GM12878 (cell line): ENCODE measurements at regions not wholly inside any gene's neighbourhood (a gene's known extent, or its start where the extent isn't known, plus 50 kb on each side); places are given as distances from the start of the nearest gene placed in this dataset.

Source experiments
- ATAC-seq: fragments of 200-7000 bp; cut with Tn5 transposase; 3 replicates; pipeline ENCODE4 v1.9.1; 2020; ENCODE audit warnings: mild to moderate bottlenecking, moderate library complexity
- BruUV-seq: library from RNA; stranded (reverse); fragments of 400-500 nt; replicated peaks from 2 replicates; lab custom pipeline; 2021; lab: Mats Ljungman, UMichigan
- CTCF ChIA-PET: fragments of 300-600 bp; sonication (Branson Sonifier 250); formaldehyde crosslinking; extraction: SDS; loops from one replicate; lab custom pipeline; 2021; ENCODE audit warnings: inconsistent platforms; lab: Yijun Ruan, JAX
- POLR2A ChIA-PET: fragments of 350-600 bp; formaldehyde crosslinking; extraction: SDS; loops from one replicate; lab custom pipeline; 2021; ENCODE audit warnings: inconsistent platforms; lab: Charles Lee
- RAD21 ChIA-PET: fragments of 300-600 bp; sonication (Branson Sonifier 250); formaldehyde crosslinking; loops from one replicate; lab custom pipeline; 2023; ENCODE audit warnings: antibody characterized with exemption; ENCODE audit not compliant: unreplicated experiment; lab: Charles Lee
- SMC1A ChIA-PET: fragments of 300-600 bp; sonication (Branson Sonifier 250); formaldehyde crosslinking; loops from one replicate; lab custom pipeline; 2023; ENCODE audit not compliant: unreplicated experiment, uncharacterized antibody; lab: Charles Lee
- DNase-seq: peaks from one replicate; pipeline ENCODE4 v3.0.0-alpha.2; 2011; ENCODE audit warnings: low read depth, low spot score
- FAIRE-seq: peaks from 3 replicates; lab custom pipeline; 2011; peaks lifted over from hg19 to GRCh38; lab: Jason Lieb, UNC
- H2AFZ ChIP-seq: 2 replicates; pipeline ENCODE4 v1.6.0; 2011; ENCODE audit warnings: low read depth, low read length, control low read depth; ENCODE audit not compliant: control insufficient read depth
- H3K27ac ChIP-seq: 2 replicates; pipeline ENCODE4 v1.5.1; 2011; ENCODE audit warnings: control low read depth; ENCODE audit not compliant: control insufficient read depth, insufficient read depth
- H3K27me3 ChIP-seq, 2 experiments: replicated peaks in 1 of 2; 2 replicates each; pipeline versions ENCODE4 v1.6.0 to v1.6.1; 2011; ENCODE audit warnings: low read length in 1 of 2; ENCODE audit not compliant: control insufficient read depth in 2 of 2, insufficient read depth in 2 of 2
- H3K36me3 ChIP-seq, 2 experiments: 2 replicates each; pipeline ENCODE4 v1.5.1; 2011; ENCODE audit warnings: low read length in 1 of 2; ENCODE audit not compliant: control insufficient read depth in 2 of 2, insufficient read depth in 2 of 2
- H3K4me1 ChIP-seq: 2 replicates; pipeline ENCODE4 v1.6.1; 2011; ENCODE audit warnings: mild to moderate bottlenecking, low read length, moderate library complexity, mixed read lengths; ENCODE audit not compliant: control insufficient read depth, insufficient read depth
- H3K4me2 ChIP-seq: 2 replicates; pipeline ENCODE4 v1.6.0; 2011; ENCODE audit warnings: control low read depth; ENCODE audit not compliant: control insufficient read depth, insufficient read depth
- H3K4me3 ChIP-seq: fragments of 200-600 bp; sonication (generic); 2 replicates; pipeline ENCODE4 v1.5.1; 2016
- H3K79me2 ChIP-seq: 2 replicates; pipeline ENCODE4 v1.6.0; 2011; ENCODE audit warnings: low read length; ENCODE audit not compliant: control insufficient read depth, insufficient read depth
- H3K9ac ChIP-seq: 2 replicates; pipeline ENCODE4 v1.8.0; 2011; ENCODE audit warnings: low read length, control low read depth, mixed read lengths; ENCODE audit not compliant: control insufficient read depth, insufficient read depth
- H3K9me3 ChIP-seq: replicated peaks from 3 replicates; pipeline ENCODE4 v1.5.1; 2011; ENCODE audit warnings: mild to moderate bottlenecking, low read length; ENCODE audit not compliant: control insufficient read depth, insufficient read depth
- H4K20me1 ChIP-seq: 2 replicates; pipeline ENCODE4 v1.6.0; 2011; ENCODE audit not compliant: control insufficient read depth, insufficient read depth
- KAT2A ChIP-seq: conservative IDR thresholded peaks from 2 replicates; pipeline ENCODE4 v1.6.1; 2011; ENCODE audit warnings: low read depth, low read length; ENCODE audit not compliant: control insufficient read depth
- NR2C2 ChIP-seq: IDR thresholded peaks from 2 replicates; pipeline ENCODE4 v1.6.1; 2011; ENCODE audit warnings: borderline replicate concordance, low read depth; ENCODE audit not compliant: control insufficient read depth, insufficient read length
- NR2F1 ChIP-seq: fragments of 450-650 bp; conservative IDR thresholded peaks from 2 replicates; pipeline ENCODE4 v1.6.1; 2017; ENCODE audit warnings: mild to moderate bottlenecking
- WGBS: methylation state at CpG from one replicate; pipeline ENCODE4 v1.1.6; 2016; ENCODE audit warnings: low lambda C conversion rate; ENCODE audit not compliant: insufficient replicate concordance, insufficient coverage; ENCODE audit errors: missing lambda C conversion rate; 5-methylcytosine and 5-hydroxymethylcytosine counted together
- in situ Hi-C: fragments of 300-500 bp; cut with MboI; formaldehyde crosslinking; loops from 9 replicates; pipeline ENCODE4 v1.14.3; 2018; ENCODE audit warnings: mixed read lengths
- intact Hi-C: fragments of 100-400 bp; cut with micrococcal nuclease; formaldehyde crosslinking; loops from one replicate; pipeline ENCODE4 v1.14.2; 2022; ENCODE audit not compliant: unreplicated experiment
- TF ChIP-seq, protein P1 (sequence below), 3 experiments: IDR thresholded peaks in 2 of 3; conservative IDR thresholded peaks in 1 of 3; 2 replicates each; pipeline ENCODE4 v1.5.1; 2011; ENCODE audit warnings: low read depth in 3 of 3, low read length in 3 of 3, mild to moderate bottlenecking in 3 of 3, control low read depth in 2 of 3, moderate library complexity in 2 of 3, inconsistent platforms in 1 of 3, mixed read lengths in 1 of 3; ENCODE audit not compliant: control insufficient read depth in 2 of 3, insufficient read depth in 1 of 3; ENCODE audit errors: extremely low read depth in 1 of 3

DNA sequence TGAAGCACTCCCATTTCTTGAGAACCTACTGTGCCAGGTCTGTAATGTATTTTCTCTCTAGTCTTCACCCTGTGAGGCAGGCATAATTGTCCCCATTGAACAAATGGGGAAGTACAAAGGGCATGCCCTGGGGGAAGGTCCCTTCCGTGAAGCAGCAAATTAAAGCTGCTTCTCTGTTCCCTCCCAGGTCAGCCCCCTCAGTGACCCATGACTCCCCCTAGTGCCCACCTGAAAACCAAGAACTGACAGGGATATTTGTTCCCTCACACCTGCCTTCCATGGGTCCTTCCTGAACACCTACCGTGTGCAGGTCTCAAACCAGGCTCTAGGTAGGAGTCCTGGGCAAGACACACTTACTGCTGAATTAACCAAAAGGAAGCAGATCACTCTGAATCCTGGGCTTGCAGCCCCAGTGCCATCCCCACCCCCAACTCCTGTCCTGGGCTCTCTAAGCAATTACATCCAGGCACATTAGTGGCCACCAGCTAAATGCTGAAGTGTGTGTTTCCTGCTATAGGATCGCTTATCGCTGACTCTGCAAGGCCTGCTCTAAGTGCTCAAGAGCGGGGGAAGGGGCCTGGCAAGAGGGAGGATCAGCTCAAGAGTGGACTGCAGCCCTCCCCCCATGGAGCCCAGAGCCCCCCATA, 254.8 kb downstream of the CDK5RAP2 start:
- no TSS peak for BruUV-seq
- intact Hi-C loops, result no loop called here
- no peak for DNase-seq
- ATAC-seq, result peak; percentile 84
- H3K9ac ChIP-seq, result no peak overlapping the region
- no peaks in the 10 kb centered on the region for H3K9me3 ChIP-seq
- CTCF ChIA-PET, result no interaction called here
- in situ Hi-C loops, result no loop called here
- RAD21 ChIA-PET, result no interaction called here
- peak overlapping the region; percentile 38; the same call in 1 of the 2 replicates for H2AFZ ChIP-seq
- WGBS, result 23% methylated on average over 5 of the region's 5 CpGs
- H3K79me2 ChIP-seq, result no peaks in the 10 kb centered on the region
- SMC1A ChIA-PET, result no interaction called here
- no peaks in the 10 kb centered on the region; a peak in 1 of 4 replicates for H3K27me3 ChIP-seq
- no peak overlapping the region for H3K4me2 ChIP-seq
- no peak overlapping the region for H3K27ac ChIP-seq
- H4K20me1 ChIP-seq, result no peaks in the 10 kb centered on the region
- POLR2A ChIA-PET, result no interaction called here
- no peak for FAIRE-seq
- TF ChIP-seq KAT2A (no peak), NR2F1 (peak; percentile 81)
- TF ChIP-seq, protein P1, sequence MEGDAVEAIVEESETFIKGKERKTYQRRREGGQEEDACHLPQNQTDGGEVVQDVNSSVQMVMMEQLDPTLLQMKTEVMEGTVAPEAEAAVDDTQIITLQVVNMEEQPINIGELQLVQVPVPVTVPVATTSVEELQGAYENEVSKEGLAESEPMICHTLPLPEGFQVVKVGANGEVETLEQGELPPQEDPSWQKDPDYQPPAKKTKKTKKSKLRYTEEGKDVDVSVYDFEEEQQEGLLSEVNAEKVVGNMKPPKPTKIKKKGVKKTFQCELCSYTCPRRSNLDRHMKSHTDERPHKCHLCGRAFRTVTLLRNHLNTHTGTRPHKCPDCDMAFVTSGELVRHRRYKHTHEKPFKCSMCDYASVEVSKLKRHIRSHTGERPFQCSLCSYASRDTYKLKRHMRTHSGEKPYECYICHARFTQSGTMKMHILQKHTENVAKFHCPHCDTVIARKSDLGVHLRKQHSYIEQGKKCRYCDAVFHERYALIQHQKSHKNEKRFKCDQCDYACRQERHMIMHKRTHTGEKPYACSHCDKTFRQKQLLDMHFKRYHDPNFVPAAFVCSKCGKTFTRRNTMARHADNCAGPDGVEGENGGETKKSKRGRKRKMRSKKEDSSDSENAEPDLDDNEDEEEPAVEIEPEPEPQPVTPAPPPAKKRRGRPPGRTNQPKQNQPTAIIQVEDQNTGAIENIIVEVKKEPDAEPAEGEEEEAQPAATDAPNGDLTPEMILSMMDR (IDR thresholded peaks at IDR 0.05 in 2 of 3, conservative IDR thresholded peaks at IDR 0.05 in 1 of 3; ENCODE audit: control insufficient read depth in 2 of 3, extremely low read depth in 1 of 3, insufficient read depth in 1 of 3, low read depth in 3 of 3, low read length in 3 of 3), result peak in 2 of 3 experiments; percentile 23 to 28; a peak in 3 of 6 replicates
- no peak overlapping the region for H3K4me3 ChIP-seq
- no peaks in the 10 kb centered on the region for H3K36me3 ChIP-seq
- no peaks in the 10 kb centered on the region for H3K4me1 ChIP-seq

DNA sequence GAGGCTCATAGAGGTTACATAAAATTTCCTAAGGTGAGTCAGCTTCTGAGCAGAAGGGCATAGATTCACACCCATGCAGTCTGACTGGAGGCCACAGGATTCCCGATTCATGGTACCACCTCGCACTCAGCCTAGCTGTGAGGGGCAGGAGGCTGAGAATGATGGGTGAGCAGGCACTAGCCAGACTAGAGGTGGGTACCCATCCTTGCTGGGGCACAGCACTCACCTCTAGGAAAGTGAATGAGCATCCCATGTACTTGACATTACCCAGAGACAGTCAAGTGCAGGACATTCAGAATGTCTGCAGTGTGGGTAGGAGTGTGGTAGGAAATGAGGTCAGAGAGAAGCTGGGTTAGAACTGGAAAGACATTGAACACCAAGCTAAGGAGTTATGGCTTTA, 255.5 kb downstream of the CDK5RAP2 start:
- TF ChIP-seq NR2C2, result no peak
- RAD21 ChIA-PET, result no interaction called here

More for the DNA sequence above, 255.5 kb downstream of the CDK5RAP2 start:
- SMC1A ChIA-PET, result no interaction called here
- 85% methylated on average over 2 of the region's 2 CpGs for WGBS
- Histone ChIP-seq H3K4me1 (no peaks in the 10 kb centered on the region), H3K4me2 (no peak overlapping the region), H3K36me3 (no peaks in the 10 kb centered on the region), H3K27me3 (no peaks in the 10 kb centered on the region; a peak in 1 of 4 replicates), H3K4me3 (no peak overlapping the region), H3K79me2 (no peaks in the 10 kb centered on the region), H2AFZ (peak overlapping the region; percentile 38; the same call in 1 of the 2 replicates), H3K9ac (no peak overlapping the region), H3K27ac (no peak overlapping the region), H4K20me1 (no peaks in the 10 kb centered on the region), H3K9me3 (no peaks in the 10 kb centered on the region)
- POLR2A ChIA-PET, result no interaction called here
- intact Hi-C loops, result no loop called here
- CTCF ChIA-PET, result no interaction called here
- ATAC-seq (no peak), FAIRE-seq (no peak), DNase-seq (no peak)
- BruUV-seq, result no TSS peak
- in situ Hi-C loops, result no loop called here
